HG03060 (cell line): ENCODE measurements at regions not wholly inside any gene's neighbourhood (a gene's known extent, or its start where the extent isn't known, plus 50 kb on each side); places are given as distances from the start of the nearest gene placed in this dataset.
A peak's percentile ranks its signal among the peaks of the same experiment; 100 is the strongest.

ENCODE experiments used
- ATAC-seq: cut with Tn5 transposase; IDR thresholded peaks from one replicate; pipeline ENCODE4 v1.9.1; 2021; ENCODE audit warnings: low read depth, moderate number of reproducible peaks; ENCODE audit not compliant: unreplicated experiment

DNA sequence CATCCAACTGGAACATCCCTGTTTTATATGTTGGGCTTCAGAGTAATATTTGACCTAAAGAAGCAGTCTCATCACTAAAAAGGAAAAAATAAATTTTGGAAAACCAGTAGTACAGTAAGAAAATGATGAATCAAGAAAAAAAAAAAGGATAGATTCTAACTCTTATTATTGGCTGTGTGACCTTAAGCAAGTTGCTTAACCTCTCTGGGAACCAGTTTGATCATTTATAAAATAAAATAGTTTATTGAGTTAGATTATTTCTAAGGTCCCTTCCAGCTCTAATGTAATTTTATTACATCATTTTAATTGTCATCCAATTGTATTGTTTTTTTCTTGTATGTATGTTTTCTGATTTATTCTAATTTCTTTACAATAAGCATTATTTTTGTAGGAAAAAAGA is 127.0 kb downstream of the PRELID2 start:
- no peak for ATAC-seq

DNA sequence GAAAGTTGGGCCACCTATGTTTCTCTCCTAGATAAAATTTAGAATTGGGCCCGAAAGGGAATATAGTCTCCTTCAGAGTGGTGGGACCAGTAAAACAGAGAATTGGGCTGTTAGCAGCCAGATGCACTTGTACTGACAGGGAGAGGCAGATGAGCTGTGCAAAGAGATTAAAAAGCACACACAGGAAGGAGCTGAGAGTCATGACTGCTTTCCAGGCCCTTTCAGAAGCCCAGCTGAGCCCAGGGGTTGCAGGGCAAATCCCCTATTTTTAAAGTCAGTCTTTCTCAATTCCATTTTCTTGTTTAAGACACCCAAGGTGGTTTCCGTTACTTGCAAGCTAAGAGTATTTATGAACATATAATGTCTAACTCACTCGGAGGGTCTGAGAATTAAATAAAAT is 130.4 kb downstream of the PRELID2 start:
- ATAC-seq = no peak

DNA sequence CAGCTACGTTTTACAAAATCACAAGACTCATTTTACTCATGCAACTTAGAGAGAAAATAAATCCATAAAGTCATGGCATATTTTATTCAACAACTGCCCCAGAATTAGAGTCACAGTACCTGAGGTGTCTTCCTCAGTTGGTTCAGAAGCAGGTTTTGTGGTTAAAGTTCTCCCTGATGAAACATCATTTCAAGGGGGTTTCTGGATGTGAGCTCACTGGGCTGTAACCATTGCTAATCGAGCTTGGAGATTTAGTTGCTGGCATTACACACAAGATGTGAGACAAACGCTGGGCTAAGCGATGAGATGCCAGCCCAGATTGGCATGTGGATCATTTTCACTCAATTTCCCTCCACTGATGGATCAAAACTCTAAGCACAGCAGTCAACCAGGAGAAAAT is 131.3 kb downstream of the PRELID2 start:
- ATAC-seq = no peak

DNA sequence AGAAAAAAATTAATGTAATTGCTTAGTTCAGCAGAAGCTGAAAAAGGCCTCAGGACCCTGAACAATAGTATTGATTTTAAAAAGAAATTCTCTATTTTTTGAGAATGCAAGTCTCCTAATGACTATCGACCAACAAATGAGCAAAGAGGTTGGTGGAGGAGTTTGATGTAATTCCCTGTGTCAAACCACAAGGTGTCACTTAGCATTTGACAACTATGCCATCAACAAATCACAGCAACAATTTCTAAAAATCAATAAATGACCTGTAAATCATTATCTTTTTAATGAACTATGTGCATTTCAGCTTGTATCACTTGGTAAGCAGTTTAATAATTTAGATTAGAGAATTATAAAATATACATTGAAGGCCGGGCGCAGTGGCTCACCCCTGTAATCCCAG is 133.7 kb downstream of the PRELID2 start:
- ATAC-seq = no peak

DNA sequence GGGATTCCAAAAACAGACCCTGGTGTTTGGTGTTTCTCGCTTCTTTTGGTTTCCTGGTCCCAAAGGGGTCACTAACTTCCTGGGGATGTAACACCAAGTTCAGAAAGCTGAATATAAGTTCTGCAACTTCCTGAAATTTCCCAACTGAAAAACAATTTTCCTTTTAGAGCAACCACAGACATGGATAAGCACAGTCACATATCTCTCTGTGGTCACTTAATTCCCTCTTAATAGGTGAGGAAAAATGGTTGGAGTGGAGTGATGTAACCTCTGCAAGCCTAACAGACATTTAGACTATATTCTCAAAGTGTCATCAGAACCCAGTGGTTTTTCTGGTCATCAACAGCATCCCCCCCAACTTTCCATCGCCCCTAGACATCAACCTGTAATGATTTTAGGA is 135.3 kb downstream of the PRELID2 start:
- no peak for ATAC-seq

DNA sequence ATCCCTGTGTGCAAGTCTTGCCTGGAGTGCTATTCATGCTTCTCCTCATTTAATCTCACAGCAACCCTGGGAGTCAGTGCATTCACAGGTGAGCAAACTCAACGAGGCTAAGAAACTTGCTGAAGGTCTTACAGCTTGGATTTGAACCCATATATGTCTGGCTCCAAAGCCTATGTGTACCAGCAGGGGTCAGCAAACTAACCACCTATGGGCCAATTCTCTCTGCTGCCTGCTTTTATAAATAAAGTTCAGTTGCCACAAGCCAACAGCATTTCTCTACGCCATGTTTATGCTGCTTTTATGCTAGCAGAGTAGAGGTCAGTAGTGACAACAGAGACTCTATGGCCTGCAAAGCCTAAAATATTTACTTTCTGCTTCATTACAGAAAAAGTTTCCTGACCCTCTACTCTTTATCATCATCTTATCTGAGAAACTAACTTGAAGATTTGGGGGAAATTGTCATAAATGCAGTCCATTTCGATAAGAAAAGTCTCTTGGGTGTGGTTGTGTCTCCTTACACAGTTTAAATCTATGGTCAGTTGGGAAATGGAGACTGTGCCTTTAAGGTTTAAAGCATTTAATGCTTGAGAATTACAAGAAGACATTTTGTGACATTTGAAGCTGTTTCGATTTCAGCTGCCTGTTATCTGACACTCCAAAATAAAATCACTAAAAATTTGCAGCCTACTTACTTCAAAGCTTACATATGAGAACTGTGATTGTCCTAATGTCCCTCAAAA is 137.7 kb downstream of the PRELID2 start:
- ATAC-seq = peak; percentile 62

DNA sequence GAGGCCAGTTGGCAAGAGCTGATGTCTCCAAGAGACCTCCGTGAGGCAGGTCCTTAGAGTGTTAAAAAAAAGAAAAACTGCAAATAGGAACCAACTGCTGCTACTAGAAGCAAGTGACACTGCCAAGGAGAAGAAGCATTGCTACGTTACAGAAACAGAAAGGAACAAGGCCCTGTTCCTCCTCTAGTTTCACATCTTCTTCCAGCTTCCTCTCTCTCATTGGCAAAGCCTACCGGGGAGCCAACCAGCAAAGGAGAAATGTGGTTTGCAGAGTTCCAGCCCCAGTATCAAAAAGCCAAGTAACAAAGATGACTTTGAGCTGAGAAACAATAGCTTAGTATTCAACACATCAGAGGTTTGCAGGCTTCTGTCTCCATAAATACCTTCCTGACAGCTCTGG is 145.9 kb downstream of the PRELID2 start:
- peak; percentile 90 for ATAC-seq

DNA sequence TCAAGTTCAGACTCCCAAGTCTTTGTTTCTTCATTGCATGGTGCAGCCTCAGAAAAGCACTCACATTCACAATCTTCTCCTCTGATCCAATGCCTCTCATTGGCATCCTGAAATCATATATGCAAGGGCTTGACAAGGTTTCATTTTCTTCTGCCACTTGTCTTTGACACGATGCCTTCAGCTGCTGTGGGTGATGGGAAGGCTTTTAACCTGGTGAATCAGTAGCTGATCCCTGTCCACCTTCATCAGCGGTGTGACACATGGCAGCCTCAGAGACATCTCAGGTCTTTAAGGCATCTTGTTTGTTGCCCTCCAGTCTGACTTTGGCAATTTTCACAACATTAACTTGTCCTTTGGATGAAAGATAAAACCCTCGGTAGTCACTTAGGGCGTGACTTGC is 147.2 kb downstream of the PRELID2 start:
- no peak for ATAC-seq

DNA sequence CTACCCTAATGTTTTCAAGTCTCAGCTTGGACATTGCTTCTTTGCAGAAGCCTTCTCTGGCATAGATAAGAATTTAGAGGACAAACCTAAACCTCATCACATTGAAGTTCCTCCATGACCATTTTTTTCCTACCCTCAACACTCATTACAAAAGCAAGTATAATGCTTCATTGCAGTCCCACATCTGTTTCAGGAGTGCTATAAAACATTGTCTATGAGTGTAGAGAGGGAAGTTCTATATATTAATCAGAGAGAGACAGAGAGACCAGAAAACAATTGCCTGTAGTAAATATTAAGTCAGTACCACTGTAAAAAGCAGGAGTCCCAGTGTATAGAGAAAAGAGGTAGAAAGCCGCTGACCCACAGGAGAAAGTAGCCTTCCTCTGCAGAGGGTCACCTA is 149.7 kb downstream of the PRELID2 start:
- ATAC-seq = no peak

DNA sequence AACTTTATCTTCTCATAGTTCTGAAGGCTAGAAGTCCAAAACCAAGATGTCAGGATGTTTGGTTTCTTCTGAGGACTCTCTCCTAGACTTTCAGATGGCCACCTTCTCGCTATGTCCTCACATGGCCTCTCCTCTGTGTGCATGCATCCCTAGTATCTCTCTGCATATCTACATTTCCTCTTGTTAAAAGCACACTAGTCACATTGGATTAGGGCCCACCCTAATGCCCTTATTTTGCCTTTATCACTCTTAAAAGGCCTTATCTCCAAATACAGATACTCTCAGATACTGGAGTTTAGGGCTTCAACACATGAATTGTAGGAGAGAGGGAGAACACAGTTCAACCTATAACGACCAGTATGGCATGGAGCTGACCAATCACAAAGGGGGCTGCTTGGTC is 151.7 kb downstream of the PRELID2 start:
- ATAC-seq = no peak

DNA sequence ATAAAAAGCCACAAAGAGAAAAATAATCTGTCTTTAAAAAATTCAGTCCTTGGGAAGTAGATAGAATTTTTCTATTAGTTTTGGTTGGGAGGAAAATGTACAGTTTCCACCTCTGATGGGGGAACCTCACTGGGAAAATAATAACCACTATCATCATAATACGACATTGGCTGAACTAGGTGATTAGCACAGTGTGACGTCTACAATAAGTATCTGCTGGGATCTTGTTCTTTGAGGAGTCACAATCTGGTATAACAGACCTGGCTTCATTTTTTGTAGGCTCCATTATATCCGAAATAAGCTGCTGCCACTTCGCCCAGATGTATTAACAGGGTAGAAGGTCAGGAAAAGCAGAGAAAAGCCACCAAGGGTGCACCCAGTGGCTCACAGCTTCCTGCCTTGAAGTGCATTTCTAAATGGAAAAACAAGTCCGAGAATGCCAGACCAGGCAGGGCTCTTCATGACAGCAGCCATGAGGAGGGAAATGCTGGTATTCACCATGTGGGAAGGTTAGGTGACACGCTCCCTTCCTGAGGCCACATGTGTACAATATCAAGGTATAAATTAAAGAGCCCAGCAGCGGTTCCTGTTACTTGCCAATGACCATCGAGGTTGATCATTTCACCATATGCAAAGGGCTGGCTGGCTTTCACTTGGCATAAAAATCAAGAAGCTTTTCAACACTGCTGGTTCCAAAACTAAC is 152.8 kb downstream of the PRELID2 start:
- no peak for ATAC-seq

DNA sequence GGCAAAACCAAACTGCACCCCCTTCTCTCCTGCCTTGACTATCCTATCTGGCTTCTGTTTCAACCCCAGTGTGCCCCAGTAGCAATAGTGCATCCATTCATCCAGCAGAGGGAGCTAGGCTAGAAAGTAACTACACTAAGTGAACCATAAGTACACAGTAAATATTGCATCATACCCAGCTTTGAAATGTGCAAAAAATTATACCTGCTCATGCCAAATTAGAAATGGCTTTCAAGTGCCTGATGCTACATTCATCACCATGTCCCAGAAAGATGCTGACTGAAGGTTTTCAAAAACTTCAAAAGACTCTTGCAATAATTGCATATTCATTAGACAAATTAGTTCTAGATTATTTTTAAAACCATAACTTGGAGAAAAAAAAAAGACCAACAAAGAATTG is 153.5 kb downstream of the PRELID2 start:
- ATAC-seq = peak; percentile 99

DNA sequence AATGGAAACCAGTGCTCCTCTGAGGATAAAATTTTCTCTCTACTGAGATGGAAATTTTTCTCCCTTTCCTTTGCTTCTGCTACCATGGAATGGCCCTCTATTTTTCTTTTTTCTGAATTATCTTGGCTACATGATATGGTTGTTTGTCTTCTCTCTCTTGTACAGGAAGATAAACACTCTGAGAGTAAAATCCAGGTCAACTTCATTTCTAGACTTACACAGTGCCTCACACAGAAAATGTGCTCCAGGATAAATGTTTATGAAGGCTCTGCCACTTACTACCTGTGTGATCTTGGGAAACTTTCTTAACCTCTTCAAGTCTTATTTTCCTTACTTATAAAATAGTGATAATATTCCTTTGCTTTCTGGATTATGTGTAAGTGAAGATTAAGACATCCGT is 153.9 kb downstream of the PRELID2 start:
- ATAC-seq = no peak

DNA sequence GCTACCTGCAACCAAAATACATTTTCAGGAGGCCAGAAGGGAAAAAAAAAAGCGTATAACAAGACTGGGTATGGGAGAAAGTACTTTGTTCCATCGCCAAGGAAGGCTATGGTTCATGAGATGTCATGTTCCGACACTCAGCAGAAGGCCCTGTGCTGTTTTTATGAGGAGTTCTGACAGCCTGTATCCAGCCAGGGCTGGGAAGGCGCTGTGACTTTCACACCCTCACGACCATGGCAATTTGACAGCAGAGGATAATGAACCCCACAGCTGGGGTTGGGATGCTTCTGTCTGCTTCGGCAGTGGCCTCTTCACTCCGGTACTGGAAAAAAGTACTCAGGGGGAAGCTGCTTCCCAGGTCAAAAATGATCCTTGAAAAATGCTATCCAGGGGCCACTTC is 154.4 kb downstream of the PRELID2 start:
- no peak for ATAC-seq

DNA sequence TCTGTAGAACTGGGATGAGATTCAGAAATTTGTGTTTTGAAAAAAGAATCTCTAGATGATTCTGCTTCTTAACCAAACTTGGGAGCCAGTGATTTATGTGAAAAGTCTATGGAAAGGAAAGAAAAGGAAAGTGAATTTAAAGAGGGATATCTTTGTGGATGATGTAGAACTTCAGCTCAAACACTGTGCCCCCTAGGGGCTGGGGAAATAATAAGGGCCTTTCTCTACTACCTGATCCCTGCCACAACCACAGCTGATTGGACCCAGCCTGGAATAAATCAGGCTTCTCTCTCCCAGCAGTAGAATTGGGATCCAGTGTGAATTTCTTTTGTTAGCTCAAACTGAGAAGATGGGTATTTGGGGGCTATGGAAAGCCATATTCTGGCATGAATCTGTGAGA is 155.0 kb downstream of the PRELID2 start:
- ATAC-seq = no peak

DNA sequence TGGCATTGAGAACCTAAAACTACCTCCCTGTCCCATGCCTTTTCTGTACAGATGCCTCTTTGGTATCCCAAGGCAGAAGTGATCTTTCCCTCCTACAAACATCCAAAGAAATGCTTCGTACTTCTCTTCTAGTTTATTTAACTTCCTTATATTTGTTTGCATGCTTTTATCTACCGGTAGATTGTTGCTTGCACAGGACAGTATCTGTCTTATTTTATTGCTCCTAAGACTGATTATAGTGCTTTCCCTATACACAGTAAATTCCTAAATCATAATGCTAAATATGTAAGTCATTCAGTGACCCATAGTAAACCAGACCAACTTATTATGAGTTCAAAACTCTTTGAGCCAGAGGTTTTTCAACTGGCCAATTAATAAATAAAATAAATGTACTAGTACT is 156.9 kb downstream of the PRELID2 start:
- ATAC-seq = no peak

DNA sequence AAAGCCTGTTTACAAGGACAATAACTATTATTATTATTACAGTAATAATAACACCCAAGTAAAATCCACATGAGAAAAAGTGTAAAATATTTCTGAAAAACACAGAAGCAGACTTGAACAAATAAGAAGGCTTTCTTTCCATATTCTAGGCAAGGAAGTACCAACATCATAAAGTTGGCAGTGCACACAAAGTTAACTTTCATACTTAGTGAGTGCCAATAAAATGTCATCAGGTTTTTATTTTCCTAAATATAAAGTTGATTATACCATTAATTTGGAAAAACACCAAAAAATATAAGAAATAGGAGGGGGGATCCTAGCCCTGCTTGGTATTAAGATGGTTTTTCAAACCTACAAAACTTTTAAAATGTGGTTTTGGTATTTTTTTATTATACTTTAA is 161.4 kb downstream of the PRELID2 start:
- ATAC-seq = no peak

DNA sequence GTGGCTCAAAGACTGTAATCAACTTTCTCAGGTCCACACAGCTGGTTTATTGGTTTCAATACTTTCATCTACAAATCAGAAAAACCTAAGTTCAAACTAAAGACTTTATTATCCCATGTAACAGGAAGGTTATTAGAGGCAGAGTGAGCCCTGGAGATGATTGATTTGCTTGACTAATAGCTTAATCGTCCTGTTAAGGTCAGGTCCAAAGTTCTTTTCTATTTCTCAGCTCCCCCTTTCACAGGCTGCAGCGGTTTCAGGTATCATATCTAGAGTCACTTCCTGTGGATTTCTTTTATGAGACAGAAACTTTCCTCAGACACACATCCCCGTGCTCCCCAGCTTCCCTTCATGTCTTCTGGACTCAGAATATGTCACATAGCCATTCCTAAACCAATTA is 166.4 kb downstream of the PRELID2 start:
- no peak for ATAC-seq

DNA sequence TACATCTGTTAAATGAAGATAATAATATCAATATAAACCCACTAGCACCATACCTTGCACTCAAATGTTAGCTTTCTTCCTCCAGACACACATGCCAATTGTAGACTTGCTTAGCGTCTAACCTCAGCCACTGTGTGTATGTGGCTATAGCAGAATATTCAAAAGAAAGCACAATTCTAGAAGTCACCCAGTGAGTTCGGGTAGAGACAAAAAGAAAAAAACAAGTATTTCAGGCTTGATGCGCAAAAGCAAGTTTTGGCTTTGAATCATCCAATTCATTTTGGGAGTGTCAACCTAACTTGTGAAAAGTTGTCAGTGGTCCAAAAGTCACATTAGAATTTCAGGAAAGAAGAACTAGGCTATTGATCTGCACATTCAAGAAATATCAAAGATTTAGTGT is 167.4 kb downstream of the PRELID2 start:
- no peak for ATAC-seq

DNA sequence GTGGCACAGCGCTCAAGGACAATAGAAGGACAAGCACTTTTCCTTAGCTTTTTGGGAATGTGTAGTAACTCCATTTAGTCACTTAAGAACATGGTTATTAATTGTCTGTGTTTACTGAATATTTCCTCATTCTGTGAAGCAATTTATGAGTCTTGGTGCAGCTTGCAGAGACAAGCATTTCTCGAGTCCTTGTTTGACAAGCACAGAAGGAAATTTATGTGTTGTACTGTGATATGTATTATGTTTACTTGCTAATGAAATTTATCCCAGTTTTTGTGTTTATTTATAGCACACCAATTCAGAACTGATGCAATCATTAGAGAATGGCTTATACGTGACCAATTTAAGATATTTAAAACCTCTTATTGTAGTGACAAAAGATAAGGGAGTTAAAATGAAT is 168.6 kb downstream of the PRELID2 start:
- ATAC-seq = no peak

DNA sequence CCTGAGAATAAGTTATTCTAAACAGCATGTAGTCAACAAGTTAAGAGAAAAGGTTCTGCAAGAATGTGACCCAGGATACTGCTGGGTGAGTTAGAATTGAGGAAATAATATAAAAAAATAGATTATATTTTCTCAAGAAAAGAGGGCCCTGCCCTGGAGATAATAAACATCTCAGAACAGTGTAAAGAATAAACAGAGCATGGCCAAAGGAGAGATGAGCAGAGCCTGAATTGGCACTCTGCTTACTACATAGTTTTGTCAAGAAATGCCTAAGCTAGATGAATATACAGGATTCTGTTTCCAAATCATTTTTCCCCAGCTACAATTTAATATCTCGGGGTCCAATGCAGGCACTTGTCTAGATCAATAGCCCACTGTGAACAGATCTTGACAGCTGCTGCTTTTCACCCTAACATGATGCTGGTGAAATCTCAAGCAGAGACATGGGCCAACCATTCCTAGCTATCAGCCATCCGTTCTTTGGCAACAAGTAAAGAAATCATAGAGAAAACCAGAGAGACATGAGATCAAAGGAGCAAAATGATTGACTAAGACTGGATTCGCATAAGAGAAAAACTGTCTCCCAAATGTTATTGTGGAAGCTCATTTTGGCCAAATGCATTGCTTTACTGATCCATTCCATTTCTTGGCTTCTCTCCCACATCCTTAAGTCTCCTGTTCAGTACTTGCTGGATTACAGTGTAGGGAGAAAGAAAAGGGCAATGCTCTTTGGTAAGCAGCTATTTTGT is 173.2 kb downstream of the PRELID2 start:
- no peak for ATAC-seq
